ENCODE measurements at regions not wholly inside any gene's neighbourhood (a gene's known extent, or its start where the extent isn't known, plus 50 kb on each side); places are given as distances from the start of the nearest gene placed in this dataset.

GRCh38 chr12:111173836-111174235, 195.1 kb downstream of the PHETA1 start:
- no peaks in the 10 kb centered on the region for H3K36me3 ChIP-seq (replicated peaks; ENCODE audit: insufficient read depth, low read length)
- no peaks in the 10 kb centered on the region for H3F3A ChIP-seq (ENCODE audit: insufficient read depth, low read length)
- H3K9ac ChIP-seq (ENCODE audit: low read length) = no peak overlapping the region
- no peaks in the 10 kb centered on the region for H3K9me2 ChIP-seq (replicated peaks; ENCODE audit: insufficient read depth, low read length)
- no peaks in the 10 kb centered on the region for H4K20me1 ChIP-seq (ENCODE audit: insufficient read depth, low read length)
- H3K27ac ChIP-seq (ENCODE audit: low read length) = no peak overlapping the region
- H3K27me3 ChIP-seq (replicated peaks; ENCODE audit: insufficient read depth, low read length) = 0 out of 2 replicates have a peak, but pooled peaks cover 4% of the 10 kb centered on the region
- no peak overlapping the region for H3K4me3 ChIP-seq (ENCODE audit: low read length)
- H2AFZ ChIP-seq (ENCODE audit: low read length) = no peak overlapping the region
- no peak overlapping the region for H3K4me2 ChIP-seq (ENCODE audit: low read depth, low read length)
- no peak for DNase-seq
- H3K79me2 ChIP-seq (ENCODE audit: low read length) = no peaks in the 10 kb centered on the region
- TF ChIP-seq CTCF (IDR thresholded peaks at IDR 0.05; ENCODE audit: low read length) (no peak), EZH2 (optimal IDR thresholded peaks at IDR 0.05; ENCODE audit: low read depth, low read length) (no peak), EZH2phosphoT487 (IDR thresholded peaks at IDR 0.05; ENCODE audit: low read length) (no peak)
- H3K4me1 ChIP-seq (ENCODE audit: low read length) = no peaks in the 10 kb centered on the region
- H3K9me3 ChIP-seq (replicated peaks; ENCODE audit: insufficient read depth, low read length) = no peaks in the 10 kb centered on the region

GRCh38 chr12:111173391-111173790, 195.5 kb downstream of the PHETA1 start:
- Histone ChIP-seq H3K9me2 (replicated peaks; ENCODE audit: insufficient read depth, low read length) (no peaks in the 10 kb centered on the region), H3K9me3 (replicated peaks; ENCODE audit: insufficient read depth, low read length) (no peaks in the 10 kb centered on the region), H3K4me2 (ENCODE audit: low read depth, low read length) (no peak overlapping the region), H3K27me3 (replicated peaks; ENCODE audit: insufficient read depth, low read length) (0 out of 2 replicates have a peak, but pooled peaks cover 4% of the 10 kb centered on the region), H3K4me3 (ENCODE audit: low read length) (no peak overlapping the region), H3K36me3 (replicated peaks; ENCODE audit: insufficient read depth, low read length) (no peaks in the 10 kb centered on the region), H3K27ac (ENCODE audit: low read length) (no peak overlapping the region), H3K4me1 (ENCODE audit: low read length) (no peaks in the 10 kb centered on the region), H3K9ac (ENCODE audit: low read length) (no peak overlapping the region), H3K79me2 (ENCODE audit: low read length) (no peaks in the 10 kb centered on the region), H4K20me1 (ENCODE audit: insufficient read depth, low read length) (no peaks in the 10 kb centered on the region), H3F3A (ENCODE audit: insufficient read depth, low read length) (no peaks in the 10 kb centered on the region), H2AFZ (ENCODE audit: low read length) (no peak overlapping the region)
- DNase-seq = no peak
- TF ChIP-seq CTCF (IDR thresholded peaks at IDR 0.05; ENCODE audit: low read length) (no peak), EZH2 (optimal IDR thresholded peaks at IDR 0.05; ENCODE audit: low read depth, low read length) (no peak), EZH2phosphoT487 (IDR thresholded peaks at IDR 0.05; ENCODE audit: low read length) (no peak)

GRCh38 chr12:111172786-111173185, 196.1 kb downstream of the PHETA1 start:
- H3K9me3 ChIP-seq (replicated peaks; ENCODE audit: insufficient read depth, low read length) = no peaks in the 10 kb centered on the region
- no peak overlapping the region for H3K9ac ChIP-seq (ENCODE audit: low read length)
- no peak overlapping the region for H3K4me2 ChIP-seq (ENCODE audit: low read depth, low read length)
- no peaks in the 10 kb centered on the region for H4K20me1 ChIP-seq (ENCODE audit: insufficient read depth, low read length)
- DNase-seq = no peak
- no peaks in the 10 kb centered on the region for H3K9me2 ChIP-seq (replicated peaks; ENCODE audit: insufficient read depth, low read length)
- H3K27me3 ChIP-seq (replicated peaks; ENCODE audit: insufficient read depth, low read length) = 0 out of 2 replicates have a peak, but pooled peaks cover 4% of the 10 kb centered on the region
- H3K4me3 ChIP-seq (ENCODE audit: low read length) = no peak overlapping the region
- no peak overlapping the region for H2AFZ ChIP-seq (ENCODE audit: low read length)
- no peaks in the 10 kb centered on the region for H3F3A ChIP-seq (ENCODE audit: insufficient read depth, low read length)
- H3K27ac ChIP-seq (ENCODE audit: low read length) = no peak overlapping the region
- no peaks in the 10 kb centered on the region for H3K79me2 ChIP-seq (ENCODE audit: low read length)
- TF ChIP-seq EZH2phosphoT487 (IDR thresholded peaks at IDR 0.05; ENCODE audit: low read length) = no peak
- TF ChIP-seq CTCF (IDR thresholded peaks at IDR 0.05; ENCODE audit: low read length) = no peak
- TF ChIP-seq EZH2 (optimal IDR thresholded peaks at IDR 0.05; ENCODE audit: low read depth, low read length) = no peak
- no peaks in the 10 kb centered on the region for H3K4me1 ChIP-seq (ENCODE audit: low read length)
- H3K36me3 ChIP-seq (replicated peaks; ENCODE audit: insufficient read depth, low read length) = no peaks in the 10 kb centered on the region

Data from MM.1S (cell line).